SU-DHL-6 (cell line): ENCODE measurements at regions not wholly inside any gene's neighbourhood (a gene's known extent, or its start where the extent isn't known, plus 50 kb on each side); places are given as distances from the start of the nearest gene placed in this dataset.

Experiments
- EZH2phosphoT487 ChIP-seq: fragments of 200-600 bp; sonication (generic), shearing (Covaris generic); conservative IDR thresholded peaks from 2 replicates; pipeline ENCODE4 v1.6.1; 2018; ENCODE audit warnings: mild to moderate bottlenecking, antibody characterized with exemption, low read length, moderate library complexity, mixed read lengths
- TF ChIP-seq, protein P1 (sequence below): fragments of 200-600 bp; sonication (generic); IDR thresholded peaks from one replicate; pipeline ENCODE4 v1.5.1; 2017; ENCODE audit warnings: antibody characterized with exemption, mild to moderate bottlenecking, low read length, moderate library complexity; ENCODE audit not compliant: insufficient read depth, poor library complexity, severe bottlenecking

DNA sequence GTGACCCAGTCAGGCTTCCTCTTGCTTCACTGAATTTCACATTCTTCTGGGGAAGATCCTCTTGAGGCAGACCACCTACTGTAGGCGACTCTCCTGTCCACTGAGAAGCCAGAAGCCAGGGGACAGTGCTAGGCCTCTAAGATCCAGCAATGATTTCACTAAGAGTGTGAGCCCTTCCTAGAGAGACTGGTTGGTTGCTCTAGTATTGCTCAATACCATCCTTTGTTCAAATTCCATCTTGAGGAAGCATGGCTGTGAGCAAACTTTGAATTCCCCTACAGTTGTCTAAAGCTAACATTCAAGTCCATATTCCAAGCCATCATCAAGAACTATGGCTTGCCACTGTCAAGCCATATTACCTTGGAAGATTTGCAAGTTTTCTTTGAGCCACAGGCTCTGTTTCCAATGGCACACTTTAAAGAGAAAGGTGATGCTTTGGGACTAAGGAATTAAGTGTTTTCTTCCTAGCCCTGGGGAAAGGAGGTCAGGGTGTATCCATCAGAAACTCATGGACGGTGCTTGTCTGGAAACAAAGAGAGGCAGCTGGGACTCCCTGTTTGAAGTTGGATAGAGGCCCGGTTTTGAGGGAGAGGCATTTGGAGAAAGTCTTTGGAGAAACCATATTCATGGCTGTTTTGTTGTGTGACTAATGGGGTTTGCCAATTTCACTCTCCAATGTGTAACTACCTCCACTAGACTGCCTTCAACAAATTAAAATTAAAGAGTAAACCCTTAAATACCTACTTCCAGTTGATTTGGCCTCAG is 1217.9 kb downstream of the VRK1 start:
- TF ChIP-seq, protein P1, sequence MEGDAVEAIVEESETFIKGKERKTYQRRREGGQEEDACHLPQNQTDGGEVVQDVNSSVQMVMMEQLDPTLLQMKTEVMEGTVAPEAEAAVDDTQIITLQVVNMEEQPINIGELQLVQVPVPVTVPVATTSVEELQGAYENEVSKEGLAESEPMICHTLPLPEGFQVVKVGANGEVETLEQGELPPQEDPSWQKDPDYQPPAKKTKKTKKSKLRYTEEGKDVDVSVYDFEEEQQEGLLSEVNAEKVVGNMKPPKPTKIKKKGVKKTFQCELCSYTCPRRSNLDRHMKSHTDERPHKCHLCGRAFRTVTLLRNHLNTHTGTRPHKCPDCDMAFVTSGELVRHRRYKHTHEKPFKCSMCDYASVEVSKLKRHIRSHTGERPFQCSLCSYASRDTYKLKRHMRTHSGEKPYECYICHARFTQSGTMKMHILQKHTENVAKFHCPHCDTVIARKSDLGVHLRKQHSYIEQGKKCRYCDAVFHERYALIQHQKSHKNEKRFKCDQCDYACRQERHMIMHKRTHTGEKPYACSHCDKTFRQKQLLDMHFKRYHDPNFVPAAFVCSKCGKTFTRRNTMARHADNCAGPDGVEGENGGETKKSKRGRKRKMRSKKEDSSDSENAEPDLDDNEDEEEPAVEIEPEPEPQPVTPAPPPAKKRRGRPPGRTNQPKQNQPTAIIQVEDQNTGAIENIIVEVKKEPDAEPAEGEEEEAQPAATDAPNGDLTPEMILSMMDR: no peak
- no peak for TF ChIP-seq EZH2phosphoT487
